Neural progenitor cell (in vitro differentiated cells): ENCODE measurements at regions not wholly inside any gene's neighbourhood (a gene's known extent, or its start where the extent isn't known, plus 50 kb on each side); places are given as distances from the start of the nearest gene placed in this dataset.

Experiments used
- CTCF ChIP-seq: fragments of 200-600 bp; sonication (generic); IDR thresholded peaks from 2 replicates; pipeline ENCODE4 v1.5.1; 2017; ENCODE audit warnings: antibody characterized with exemption, mild to moderate bottlenecking
- EZH2 ChIP-seq: fragments of 200-600 bp; sonication (generic); IDR thresholded peaks from 2 replicates; pipeline ENCODE4 v1.6.1; 2017; ENCODE audit warnings: antibody characterized with exemption, mild to moderate bottlenecking, moderate library complexity

GRCh38 chr15:39493424-39494067, 87.3 kb upstream of the THBS1 start:
- TF ChIP-seq CTCF (no peak), EZH2 (no peak)
